HepG2 (cell line): ENCODE measurements at regions not wholly inside any gene's neighbourhood (a gene's known extent, or its start where the extent isn't known, plus 50 kb on each side); places are given as distances from the start of the nearest gene placed in this dataset.
"Not testable (repeated sequence)": the region's sequence is repeated elsewhere in the genome, so short reads cannot be mapped to it uniquely, and the experiment has no call there.

Source experiments
- CBFB ChIP-seq: sonication (generic); formaldehyde crosslinking; IDR thresholded peaks from 2 replicates; pipeline ENCODE4 v1.4.0; 2020; ENCODE audit warnings: missing genetic modification reagents
- NFATC3 ChIP-seq: sonication (generic); formaldehyde crosslinking; IDR thresholded peaks from 2 replicates; pipeline ENCODE4 v1.5.1; 2020; ENCODE audit warnings: mild to moderate bottlenecking, missing genetic modification reagents
- NR2C2 ChIP-seq: sonication (generic); formaldehyde crosslinking; IDR thresholded peaks from 2 replicates; pipeline ENCODE4 v1.4.0; 2020; ENCODE audit warnings: missing genetic modification reagents, mild to moderate bottlenecking, moderate library complexity, borderline replicate concordance
- POLR2A ChIP-seq, 2 experiments: IDR thresholded peaks; 2 replicates each; pipeline ENCODE4 v1.6.1; 2011; ENCODE audit warnings: low read depth in 2 of 2, low read length in 2 of 2, mild to moderate bottlenecking in 1 of 2, moderate library complexity in 1 of 2; ENCODE audit not compliant: insufficient read depth in 1 of 2
- RAD21 ChIP-seq: fragments of 450-650 bp; formaldehyde crosslinking; IDR thresholded peaks from 2 replicates; pipeline ENCODE4 v1.5.0; 2020; ENCODE audit warnings: mild to moderate bottlenecking
- SIN3B ChIP-seq: fragments of 150-350 bp; IDR thresholded peaks from 2 replicates; pipeline ENCODE4 v1.6.1; 2014; ENCODE audit warnings: low read length
- ZNF549 ChIP-seq: sonication (generic); formaldehyde crosslinking; IDR thresholded peaks from 2 replicates; pipeline ENCODE4 v1.5.0; 2020; ENCODE audit warnings: missing genetic modification reagents
- ZNF670 ChIP-seq: sonication (generic); formaldehyde crosslinking; IDR thresholded peaks from 2 replicates; pipeline ENCODE4 v1.8.0; 2022; ENCODE audit warnings: mild to moderate bottlenecking, missing genetic modification reagents, borderline replicate concordance
- TF ChIP-seq, protein P1 (sequence below), 2 experiments: IDR thresholded peaks; 2 replicates each; pipeline ENCODE4 v1.6.1; 2011 to 2012; ENCODE audit warnings: low read length in 2 of 2, borderline replicate concordance in 1 of 2, low read depth in 1 of 2, mild to moderate bottlenecking in 1 of 2, moderate library complexity in 1 of 2

DNA sequence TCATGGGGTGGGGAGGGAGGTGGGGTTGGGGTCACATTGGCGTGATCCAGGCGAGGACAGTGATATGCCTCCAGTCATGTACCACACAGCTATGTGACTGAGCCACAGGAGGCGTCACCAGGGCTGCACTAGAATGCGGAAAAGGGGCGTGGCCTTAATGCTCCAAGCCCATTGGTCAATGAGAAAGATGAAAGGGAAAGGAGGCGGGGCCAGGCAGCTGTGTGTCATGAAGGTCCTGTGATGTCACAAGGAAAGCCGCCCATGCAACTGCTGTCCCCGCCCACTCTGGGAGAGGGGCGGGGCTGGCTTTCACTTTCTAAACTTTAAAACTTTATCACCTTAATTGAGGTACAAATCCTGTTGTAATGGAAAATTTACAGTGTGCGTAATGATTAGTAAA lies 89.4 kb upstream of the ADCY2 start:
- TF ChIP-seq, protein P1, sequence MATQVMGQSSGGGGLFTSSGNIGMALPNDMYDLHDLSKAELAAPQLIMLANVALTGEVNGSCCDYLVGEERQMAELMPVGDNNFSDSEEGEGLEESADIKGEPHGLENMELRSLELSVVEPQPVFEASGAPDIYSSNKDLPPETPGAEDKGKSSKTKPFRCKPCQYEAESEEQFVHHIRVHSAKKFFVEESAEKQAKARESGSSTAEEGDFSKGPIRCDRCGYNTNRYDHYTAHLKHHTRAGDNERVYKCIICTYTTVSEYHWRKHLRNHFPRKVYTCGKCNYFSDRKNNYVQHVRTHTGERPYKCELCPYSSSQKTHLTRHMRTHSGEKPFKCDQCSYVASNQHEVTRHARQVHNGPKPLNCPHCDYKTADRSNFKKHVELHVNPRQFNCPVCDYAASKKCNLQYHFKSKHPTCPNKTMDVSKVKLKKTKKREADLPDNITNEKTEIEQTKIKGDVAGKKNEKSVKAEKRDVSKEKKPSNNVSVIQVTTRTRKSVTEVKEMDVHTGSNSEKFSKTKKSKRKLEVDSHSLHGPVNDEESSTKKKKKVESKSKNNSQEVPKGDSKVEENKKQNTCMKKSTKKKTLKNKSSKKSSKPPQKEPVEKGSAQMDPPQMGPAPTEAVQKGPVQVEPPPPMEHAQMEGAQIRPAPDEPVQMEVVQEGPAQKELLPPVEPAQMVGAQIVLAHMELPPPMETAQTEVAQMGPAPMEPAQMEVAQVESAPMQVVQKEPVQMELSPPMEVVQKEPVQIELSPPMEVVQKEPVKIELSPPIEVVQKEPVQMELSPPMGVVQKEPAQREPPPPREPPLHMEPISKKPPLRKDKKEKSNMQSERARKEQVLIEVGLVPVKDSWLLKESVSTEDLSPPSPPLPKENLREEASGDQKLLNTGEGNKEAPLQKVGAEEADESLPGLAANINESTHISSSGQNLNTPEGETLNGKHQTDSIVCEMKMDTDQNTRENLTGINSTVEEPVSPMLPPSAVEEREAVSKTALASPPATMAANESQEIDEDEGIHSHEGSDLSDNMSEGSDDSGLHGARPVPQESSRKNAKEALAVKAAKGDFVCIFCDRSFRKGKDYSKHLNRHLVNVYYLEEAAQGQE (IDR thresholded peaks at IDR 0.05; ENCODE audit: borderline replicate concordance in 1 of 2, low read depth in 1 of 2, low read length in 2 of 2): not testable (repeated sequence)
- not testable (repeated sequence) for TF ChIP-seq SIN3B; POLR2A (IDR thresholded peaks at IDR 0.05; ENCODE audit: insufficient read depth in 1 of 2, low read depth in 2 of 2, low read length in 2 of 2); CBFB; ZNF670 (CRISPR knock-in tag); NFATC3 (CRISPR knock-in tag); NR2C2 (CRISPR knock-in tag); ZNF549; RAD21 (CRISPR knock-in tag)
